ENCODE measurements at regions not wholly inside any gene's neighbourhood (a gene's known extent, or its start where the extent isn't known, plus 50 kb on each side); places are given as distances from the start of the nearest gene placed in this dataset.

- no peak for TF ChIP-seq CTCF (IDR thresholded peaks at IDR 0.05; ENCODE audit: low read length)
- TF ChIP-seq EZH2 (IDR thresholded peaks at IDR 0.05; ENCODE audit: borderline replicate concordance, low read length): no peak
These were observed 1392.5 kb downstream of the AACS start for GRCh38 chr12:126457776-126458175.
